ENCODE measurements at regions not wholly inside any gene's neighbourhood (a gene's known extent, or its start where the extent isn't known, plus 50 kb on each side); places are given as distances from the start of the nearest gene placed in this dataset.

DNA sequence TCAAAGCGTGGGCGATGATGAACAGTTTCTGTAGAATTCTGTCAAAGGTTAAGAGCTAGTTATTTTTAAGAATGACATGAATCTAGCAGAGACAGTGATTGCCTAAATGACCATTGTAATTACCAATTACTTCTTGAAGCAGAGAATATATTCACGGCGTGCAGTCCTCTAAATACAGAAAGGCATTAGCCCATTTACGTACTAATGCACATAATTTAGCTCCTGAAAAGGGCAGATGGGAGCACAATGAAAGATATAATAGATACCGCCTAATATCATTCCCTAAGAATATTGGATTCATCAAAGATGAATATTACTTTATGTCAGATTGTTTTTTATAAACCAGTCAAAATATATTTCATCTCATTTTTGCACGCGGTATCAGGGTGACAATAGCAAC lies 212.4 kb downstream of the URI1 start:
- DNase-seq = no peak

DNA sequence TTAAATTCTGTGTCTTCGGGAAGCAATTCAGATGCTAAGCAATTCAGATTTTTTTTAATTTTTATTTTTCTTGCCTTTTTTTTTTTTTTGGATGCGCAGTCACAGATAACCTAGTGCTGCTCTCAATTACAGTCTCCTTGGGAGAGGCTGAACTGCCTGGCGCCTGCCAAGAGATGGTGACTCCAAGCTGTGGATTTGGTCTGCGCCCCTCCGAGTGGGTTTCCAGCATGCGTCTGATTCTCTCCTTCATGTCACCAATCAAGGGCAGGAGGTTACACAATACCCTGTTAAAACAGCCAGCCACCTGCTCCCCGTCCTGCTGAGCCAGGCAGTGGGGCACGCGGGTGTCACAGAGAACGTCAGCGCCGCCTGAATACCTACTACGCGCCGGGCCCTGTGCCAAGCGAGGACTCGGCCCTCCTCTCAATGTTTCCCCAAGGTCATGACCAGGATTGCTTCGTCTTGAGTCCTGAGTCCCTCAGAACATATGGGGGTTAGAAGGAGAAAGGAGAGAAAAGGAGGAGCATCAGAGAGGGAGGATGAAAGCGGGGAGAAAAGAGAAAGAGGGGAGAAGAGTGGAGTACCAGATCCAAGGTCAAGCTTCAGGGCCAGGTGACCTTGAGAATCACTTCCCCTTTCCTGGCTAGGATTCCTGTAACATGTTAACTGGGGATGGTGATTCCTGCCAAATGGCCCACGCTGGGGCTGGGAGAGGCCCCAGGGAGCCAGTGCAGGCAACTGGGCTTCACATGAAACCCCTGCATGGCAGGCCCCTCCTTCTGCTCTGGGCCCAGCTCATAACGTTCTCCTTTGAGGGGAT lies 213.6 kb downstream of the URI1 start:
- DNase-seq = no peak

DNA sequence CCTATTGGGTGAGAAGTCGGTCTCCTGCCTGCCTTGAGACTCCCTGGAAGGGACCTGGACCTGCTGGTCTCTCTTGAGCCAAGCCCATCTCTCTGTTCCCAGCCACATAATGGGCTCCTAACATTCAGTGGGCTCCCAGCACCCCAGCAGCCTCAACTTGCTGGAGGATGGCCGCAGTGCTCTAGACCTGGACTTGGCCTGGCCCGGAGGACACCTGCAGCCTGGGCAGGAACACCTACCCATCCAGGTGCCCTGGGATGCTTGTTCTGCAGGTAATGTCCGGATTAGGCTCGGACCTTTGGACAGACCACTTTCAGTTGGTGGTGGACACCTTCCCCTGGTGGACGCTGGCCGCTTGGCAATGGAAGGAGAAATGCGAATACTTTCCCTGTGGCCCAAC lies 214.6 kb downstream of the URI1 start:
- no peak for DNase-seq

DNA sequence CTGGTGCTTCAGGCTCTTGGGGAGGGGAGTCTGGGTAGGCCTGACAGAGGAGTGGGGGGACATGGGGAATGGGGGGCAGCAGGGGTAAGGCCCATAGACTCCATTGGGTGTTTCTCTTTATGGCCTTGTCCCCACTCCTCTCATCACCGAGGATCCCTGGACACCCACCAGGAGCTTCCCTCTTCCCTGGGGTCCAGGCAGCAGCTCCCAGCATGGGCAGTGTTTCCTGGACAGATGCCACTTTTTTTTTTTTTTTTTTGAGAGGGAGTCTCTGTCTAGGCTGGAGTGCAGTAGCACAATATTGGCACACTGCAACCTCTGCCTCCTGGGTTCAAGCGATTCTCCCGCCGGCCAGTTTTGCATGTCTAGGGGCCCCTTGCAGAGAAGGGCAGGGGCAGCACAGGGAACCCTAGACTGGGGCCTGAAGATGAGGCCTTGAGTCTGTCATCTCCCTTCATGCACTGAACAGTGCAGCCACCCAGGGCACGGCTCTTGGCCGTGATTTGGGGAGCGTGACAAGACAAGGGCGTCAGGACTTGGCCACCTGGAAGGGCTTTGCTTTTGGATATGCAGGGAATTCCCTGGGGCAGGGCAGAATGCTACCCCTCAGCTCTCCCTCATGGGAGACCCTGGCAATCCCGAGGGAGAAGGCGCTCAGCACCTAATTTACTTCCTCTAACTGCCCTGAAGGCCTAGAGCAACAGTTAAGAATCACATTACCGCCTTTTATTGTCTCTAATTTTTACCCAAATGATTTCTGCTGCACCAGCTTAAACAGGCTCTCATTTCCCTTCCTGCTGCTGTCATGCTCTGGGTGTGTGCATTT lies 213.9 kb upstream of the ZNF536 start:
- DNase-seq = no peak

DNA sequence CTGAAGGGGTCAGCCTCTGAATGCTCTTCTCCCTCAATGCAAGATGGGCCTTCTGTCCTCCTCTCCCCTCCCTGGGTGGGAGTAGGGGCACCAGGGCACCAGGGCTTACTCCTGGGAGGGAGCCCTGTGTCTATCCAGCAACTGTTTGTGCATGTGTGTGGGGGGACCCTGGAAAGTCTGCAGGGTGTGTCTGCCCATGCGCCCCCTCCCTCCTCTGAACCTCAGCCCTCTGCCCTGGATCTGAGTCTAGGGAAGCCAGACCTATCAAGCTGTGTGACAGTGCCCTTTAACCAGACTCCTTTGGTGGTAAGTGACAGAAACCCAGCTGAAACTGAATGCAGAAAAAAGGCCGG lies 213.3 kb upstream of the ZNF536 start:
- DNase-seq = no peak

DNA sequence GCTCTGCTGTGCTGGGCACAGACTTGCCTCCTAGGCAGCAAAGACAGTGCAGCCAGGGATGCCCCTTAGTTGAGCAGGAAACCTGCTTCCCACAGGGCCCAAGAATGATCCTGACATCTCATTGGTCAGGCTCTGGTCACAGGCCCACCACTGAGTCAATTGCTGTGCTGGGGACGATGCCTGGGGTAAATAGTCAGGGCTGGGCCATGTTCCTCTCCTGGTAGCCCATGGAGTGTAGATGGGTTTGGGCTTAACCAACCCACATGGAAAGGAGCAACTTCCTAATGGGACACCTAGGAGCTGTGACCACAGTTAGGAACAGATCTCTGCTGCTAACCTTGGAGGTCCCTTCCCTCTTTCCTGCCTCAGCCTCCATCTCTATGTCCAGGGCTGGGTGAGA lies 212.5 kb upstream of the ZNF536 start:
- no peak for DNase-seq

DNA sequence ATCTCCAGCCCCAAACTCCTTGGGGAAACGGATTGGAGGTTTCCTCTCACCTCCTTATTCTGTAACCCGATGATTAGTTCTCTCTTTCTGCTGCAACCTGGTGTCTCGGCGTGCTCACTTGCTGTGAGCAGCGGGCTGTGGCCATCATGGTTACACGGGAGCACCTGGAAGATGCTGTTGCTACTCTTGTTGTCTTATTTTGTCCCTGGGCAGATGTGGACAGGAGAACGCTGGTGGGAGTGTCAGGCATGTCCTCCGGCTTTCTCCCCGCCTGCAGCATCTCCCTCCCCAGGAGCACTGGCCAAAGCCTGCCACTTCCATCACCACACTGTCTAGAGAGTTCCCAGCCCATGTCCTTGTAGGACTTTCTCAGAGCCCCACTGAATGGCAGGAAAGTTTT lies 211.8 kb upstream of the ZNF536 start:
- no peak for DNase-seq

DNA sequence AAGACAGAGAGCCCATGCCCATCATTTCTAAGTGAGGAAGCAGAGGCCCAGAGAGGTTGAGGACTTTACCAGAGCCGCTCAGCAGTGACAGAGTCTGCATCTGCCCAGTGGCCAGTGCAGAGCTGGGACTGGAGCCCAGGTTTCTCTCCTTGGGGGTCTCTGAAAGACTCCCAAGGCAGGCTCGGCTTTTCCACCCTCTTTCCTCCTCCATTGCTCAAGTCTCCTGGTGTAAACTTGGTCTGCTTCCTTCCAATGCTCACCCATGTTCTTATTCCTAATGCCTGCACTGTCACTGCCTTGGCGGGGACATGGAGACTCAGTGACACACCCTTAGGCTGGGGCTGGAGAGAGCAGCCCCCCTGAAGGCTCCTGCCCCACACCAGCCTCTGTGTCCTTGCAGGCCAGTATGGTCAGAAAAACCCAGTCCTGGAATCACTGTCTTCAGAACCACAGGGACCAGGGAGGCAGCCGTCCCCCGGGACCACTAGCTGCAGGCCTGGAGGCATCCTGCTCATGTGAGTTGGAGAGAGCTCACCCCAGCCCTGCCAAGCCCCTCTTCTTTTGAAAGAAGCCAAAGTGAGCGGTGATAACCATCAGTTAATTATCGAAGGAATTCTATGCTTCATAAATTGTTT lies 211.0 kb upstream of the ZNF536 start:
- no peak for DNase-seq

DNA sequence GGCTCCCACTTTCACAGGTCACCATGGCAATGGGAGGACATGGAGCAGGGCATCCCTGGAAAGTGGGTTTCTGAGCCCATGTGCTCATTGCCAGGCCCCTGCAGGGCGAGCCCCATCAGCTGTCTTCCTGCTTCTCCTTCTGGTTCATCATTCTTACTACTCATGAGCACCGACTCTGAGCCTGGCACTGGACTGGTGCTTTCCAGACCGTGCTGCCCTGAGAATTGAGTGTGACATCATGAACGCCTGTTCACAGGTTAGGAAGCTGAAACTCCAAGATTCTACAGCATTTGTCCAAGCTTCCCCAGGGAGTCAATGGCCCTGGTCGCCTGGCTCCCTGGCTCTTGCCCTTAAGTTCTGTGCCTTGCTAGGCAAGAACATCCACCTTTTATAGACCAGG lies 210.4 kb upstream of the ZNF536 start:
- no peak for DNase-seq

DNA sequence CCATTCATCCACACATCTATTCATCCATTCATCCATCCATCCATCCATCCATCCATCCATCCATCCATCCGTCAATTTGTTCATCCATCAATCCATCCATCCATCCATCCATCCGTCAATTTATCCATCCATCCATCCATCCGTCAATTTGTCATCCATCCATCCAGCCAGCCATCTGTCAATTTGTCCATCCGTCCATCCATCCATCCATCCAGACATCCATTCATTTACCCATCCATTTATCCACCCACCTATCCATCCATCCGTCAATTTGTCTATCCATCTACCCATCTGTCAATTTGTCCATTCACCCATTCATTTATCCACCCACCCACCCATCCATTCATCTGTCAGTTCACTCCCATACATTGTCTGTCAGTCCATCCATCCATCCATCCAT lies 209.5 kb upstream of the ZNF536 start:
- DNase-seq = no peak

DNA sequence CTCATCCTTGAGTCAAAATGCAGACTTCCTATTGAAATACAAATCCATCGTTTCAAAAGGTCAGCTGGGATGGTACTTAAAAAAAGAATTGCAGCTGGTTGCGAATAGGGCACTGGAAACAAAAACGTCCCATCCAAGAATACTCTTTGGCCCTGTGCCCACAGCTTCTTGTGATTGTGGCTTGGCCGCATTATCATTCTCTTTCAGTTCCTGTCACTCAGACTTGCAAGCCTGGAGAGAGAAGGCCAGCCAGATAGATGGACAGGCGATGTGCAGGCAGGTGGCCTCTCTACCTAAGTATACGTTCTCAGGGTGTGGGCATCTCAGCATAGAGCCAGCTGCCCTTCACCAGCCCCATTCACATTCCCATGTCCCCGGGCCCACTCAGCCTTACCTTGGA lies 208.5 kb upstream of the ZNF536 start:
- DNase-seq = no peak

DNA sequence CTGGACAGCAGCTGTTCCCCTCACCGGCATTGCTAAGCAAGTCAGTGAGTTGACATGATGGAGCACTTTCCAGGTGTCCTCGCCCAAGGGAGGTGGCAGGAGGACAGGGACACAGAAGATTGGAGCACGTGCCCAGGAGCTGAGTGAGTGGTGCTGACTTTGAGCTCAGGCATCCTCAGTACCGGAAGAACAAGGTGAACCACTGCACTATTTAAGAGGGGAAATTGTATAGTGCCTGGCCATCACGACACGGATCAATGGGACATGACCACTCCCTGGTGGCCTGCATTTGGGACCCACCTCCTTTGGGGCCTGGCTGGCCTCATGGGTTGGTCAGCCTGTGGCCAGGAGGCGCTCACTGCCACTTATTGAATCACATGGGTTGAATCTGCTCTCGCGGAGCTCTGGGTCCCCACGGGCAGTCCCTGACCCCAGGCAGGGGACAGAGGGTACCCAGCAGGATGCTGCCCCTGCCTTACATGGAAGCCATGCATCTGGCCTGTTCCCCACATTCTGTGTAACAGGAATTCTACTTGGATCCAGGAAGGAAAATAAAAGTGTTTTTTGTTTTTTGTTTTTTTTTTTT lies 206.9 kb upstream of the ZNF536 start:
- no peak for DNase-seq

DNA sequence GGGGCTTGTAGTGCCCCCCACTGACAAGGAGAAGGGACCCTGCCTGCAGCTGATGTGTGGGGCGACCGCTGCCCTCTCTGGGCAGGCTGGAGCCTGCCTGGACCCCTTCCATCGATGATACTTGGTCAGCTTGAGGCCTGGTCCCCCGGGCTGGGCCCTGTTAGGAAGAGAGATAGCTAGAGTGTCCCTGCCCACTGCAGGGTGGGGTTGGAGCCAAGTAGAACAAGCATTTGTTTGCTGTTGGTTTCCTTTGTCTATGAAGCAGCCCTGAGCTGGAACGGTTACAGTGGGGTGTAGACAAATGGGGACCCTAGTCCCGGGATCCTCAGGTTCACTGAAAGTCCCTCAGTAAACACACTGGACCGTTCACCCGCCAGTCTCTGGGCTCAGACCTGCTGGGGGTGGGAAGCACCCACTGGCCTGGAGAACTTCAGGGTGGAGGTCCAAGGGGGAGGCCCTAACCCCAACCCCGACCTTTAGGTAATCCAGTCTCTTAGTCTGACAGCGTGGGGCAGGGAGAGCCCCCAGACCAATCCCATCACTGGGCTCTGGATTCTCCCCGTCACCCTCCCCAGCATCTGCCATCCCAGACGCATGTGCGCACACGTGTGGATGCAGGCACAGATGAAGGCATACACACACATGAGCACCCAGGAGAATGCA lies 204.8 kb upstream of the ZNF536 start:
- DNase-seq = no peak

DNA sequence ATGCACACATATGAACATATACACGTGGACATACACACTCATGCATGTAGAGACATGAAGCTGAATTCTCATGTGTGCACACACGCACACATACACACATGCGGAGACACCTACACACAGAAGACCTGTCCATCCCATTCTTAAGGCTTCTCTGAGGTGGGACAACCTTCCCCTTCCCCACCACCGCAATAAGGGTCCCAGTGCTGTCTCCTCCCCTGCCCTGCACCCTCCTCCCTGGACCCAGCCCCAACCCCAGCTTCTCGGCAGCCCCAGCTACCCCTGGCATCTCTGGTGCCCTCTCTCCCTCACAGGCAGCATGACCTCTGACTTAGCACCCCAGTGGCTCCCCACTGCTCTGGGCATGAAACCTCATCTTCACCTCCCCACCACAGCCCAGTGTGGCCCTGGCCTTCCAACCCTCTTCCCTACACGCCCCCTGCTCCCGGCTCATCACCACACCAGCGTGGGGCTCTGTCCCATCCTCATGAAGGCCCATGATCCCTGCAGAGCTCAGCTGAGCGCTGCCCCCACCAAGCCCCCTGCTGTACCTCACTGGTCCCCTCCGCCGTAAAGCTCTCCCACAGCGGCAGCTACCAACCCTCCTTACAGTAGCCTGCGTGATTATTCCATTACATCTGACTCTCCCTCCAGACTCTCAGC lies 204.1 kb upstream of the ZNF536 start:
- no peak for DNase-seq

DNA sequence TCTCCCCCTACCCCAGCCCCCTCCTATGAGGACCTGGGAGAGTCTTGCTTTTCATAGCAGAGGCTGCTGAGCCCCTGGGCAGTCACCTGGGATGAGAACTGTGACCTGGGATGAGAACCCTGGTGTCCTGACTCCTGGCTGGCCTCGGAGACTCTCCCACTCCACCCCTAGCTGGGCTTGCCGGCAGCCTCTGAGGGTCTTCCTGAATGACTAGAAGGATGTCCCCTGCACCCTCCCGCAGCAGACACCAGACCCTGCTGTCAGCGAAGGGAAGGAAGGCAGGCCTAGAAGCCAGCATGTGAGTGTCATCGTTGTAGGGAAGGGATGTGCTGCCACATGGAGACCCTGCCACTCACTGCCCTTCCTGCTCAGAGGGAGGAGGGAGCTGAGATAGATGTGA lies 203.4 kb upstream of the ZNF536 start:
- no peak for DNase-seq

DNA sequence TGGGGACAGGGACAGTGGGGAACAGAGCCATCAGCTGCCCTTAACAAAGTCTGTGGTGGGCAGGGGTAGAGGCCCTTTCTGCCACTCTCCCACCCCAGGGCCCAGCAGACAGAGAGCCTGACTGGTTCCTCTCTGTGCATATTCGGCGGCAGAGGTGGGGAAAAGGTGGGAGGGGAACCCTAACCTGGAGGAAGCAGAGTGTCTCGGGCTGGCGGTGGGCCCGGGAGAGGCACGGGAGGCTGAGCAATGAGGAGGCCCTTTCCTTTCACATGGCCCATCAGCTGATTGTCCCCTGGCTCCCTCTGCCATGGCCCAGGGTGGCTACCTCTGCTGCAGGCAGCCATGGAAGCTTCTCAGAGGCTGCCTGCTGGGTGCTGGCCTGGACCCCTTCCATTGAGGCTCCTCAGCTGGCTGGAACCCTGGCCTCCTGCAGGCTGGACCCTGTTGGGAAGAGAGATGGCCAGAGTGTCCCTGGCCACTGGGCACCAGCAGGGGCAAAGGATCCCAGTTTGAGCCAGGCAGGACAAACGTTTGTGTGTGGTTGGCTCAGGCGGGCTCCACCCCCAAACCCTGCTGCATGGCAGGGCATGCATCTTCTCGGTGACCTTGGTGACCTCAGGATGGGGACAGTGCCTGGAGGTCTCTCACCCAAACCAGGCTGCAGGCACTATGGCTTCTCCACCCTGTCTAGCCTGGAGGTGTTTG lies 202.8 kb upstream of the ZNF536 start:
- DNase-seq = no peak

DNA sequence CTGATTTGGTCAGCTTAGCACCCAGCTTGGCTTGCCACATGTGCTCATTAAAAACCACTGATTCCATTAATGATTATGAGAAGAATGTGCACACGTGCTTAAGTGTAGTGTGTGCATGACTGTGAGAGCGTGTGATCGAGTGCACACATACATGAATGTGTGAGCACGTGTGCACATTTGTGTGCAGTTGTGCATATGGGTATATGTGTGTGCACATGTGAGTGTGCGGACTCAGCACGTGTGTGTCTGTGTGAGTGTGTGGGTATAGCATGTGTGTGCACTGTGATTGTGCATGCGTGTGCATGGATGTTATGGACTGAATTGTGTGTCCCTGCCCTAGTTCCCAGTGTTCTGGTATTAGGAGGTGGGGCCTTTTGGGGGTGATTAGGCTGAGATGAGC lies 202.1 kb upstream of the ZNF536 start:
- no peak for DNase-seq

DNA sequence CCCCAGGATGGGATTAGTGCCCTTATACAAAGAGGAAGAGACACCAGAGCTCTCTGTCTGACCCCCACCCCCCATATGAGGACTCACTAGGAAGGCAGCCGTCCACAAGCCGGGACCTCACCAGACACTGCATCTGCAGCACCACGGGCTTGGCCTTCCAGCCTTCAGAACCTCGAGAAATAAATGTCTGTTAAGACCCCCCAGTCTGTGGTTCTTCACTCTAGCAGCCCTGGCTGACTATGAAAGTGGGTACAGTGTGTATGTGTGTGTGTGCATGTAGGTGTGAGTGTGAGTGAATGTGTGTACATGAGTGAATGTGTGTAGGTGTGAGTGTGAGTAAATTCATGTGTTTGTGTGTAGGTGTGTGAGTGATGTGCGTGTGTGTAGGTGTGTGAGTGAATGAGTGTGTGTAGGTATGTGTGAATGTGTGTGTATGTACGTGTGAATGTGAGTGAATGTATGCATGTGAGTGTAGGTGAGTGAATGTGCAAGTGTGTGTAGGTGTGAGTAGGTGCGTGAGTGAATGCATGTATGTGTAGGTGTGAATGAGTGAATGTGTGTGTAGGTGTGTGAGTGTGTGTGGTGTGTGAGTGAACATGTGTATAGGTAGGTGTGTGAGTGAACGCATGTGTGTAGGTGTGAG lies 201.6 kb upstream of the ZNF536 start:
- DNase-seq = no peak

DNA sequence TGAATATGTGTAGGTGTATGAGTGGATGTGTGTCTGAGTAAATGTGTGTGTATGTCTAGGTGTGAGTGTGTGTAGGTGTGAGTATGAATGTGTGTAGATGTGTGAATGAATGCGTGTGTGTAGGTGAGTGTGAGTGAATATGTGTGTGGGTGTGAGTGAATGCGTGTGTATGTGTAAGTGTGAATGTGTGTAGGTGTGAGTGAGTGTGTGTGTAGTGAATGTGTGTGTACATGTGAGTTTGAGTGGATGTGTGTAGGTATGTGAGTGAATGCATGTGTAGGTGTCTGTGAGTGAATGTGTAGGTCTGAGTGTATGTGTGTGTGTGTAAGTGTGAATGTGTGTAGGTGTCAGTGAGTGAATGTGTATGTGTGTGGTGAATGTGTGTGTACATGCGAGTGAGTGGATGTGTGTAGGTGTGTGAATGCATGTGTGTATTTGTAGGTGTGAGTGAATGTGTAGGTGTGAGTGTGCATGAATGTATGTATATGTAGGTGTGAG lies 201.0 kb upstream of the ZNF536 start:
- DNase-seq = no peak

DNA sequence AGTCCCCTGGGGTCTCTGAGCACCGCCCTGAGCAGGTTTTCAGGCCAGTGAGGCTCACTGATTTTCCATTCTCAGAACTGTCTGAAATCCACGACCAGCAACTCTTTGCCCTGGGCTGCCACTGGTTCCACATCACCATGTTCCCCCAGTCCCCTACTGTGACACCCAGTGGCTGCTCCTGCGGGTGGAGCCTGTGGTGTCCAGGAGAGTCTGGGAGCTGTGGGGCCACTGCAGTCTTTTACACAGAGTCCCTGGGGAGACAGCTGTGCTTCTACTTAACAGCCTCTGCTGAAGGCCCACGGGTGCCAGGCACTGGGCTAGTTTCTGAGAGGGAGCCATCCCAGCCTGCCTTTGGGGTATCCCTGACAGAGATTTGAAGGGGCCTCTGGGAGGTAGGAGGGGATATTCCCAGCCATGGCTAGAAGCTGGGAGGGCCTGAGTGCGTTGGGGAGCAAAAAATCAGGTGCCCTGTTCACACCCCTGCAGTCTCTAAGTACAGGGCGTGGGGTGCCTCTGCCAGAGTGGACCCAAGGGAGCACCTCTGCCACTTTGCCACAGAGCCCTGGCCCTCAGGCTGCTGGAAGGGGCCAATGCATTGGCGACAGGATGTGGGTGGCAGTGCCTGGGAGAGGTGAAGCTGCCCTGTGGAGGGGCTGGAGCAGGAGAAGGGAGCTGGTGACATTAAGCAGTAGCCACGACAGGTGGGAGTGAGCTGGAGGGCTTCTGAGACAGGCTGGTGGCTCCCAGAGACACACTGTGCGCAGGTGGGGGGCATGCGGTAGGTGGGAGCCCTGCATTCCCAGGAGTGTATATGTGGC lies 200.2 kb upstream of the ZNF536 start:
- DNase-seq = no peak

Measured in fibroblast of skin of abdomen (primary cell).